Erythroblast (primary cell): ENCODE measurements at regions not wholly inside any gene's neighbourhood (a gene's known extent, or its start where the extent isn't known, plus 50 kb on each side); places are given as distances from the start of the nearest gene placed in this dataset.
"Not testable (repeated sequence)": the region's sequence is repeated elsewhere in the genome, so short reads cannot be mapped to it uniquely, and the experiment has no call there.

Experiments
- DNase-seq, 2 experiments: peaks; one replicate each; lab custom pipeline; 2025; lab: John Stamatoyannopoulos, UW
- GATA1 ChIP-seq: IDR thresholded peaks from 2 replicates; pipeline ENCODE4 v1.6.1; 2011; ENCODE audit warnings: low read depth, mild to moderate bottlenecking, control low read depth, low read length, moderate library complexity
- POLR2A ChIP-seq: IDR thresholded peaks from 2 replicates; pipeline ENCODE4 v1.6.1; 2011; ENCODE audit warnings: mild to moderate bottlenecking, low read length

DNA sequence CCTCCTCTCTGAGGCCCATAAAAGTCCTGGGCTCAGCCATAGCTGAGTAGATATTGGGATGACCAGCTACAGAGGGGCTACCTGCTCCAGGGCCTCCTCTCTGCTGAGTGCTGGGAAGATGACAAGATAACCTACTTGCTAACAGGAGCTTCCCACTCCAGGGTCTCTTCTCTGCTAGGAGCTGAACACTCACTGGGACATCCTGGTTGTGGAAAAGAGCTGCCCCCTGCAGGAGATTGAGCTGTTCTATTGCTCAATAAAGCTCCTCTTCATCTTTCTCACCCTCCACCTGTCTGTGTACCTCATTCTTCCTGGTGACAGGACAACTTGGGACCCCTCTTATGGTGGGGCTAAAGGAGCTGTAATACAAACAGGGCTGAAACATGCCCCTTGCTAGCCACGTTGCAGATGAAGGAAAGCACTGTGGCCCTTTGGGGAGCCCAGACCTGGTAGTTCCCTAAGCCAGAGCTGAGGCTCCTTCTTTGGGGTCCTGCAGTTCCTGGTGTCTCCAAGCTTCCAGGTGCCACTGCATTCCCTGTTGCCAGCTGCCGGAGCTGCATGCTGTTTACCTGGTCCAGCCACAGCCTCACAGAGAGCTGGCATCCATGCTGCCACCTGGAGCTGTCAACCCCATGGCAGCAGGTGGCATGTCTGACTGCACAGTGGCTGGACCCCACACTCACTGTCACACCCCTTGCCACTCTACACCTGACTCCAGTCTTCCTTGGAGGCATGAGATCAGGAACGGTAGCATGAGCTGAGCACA is 598.5 kb upstream of the LMO3 start:
- no peak for TF ChIP-seq GATA1
- DNase-seq: no peak

DNA sequence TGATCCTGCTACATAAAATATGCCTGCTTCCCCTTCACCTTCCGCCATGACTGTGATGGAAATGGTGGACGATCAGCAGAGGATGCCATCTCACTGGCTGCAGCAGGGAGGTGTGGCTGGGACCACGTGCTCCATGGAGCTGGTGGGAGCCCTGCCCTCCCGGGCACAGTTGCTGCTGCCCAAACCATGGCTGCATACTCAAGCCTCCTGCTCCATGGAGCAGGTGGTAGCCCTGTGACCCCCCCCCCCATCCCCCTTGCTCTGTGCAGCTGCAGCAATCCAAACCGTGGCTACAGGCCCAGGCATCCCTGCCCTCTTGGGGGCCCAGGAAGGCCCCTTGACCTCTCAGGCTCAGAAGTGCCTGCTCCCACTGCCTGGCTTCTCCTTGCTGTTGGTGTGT is 597.5 kb upstream of the LMO3 start:
- no peak for TF ChIP-seq POLR2A
- TF ChIP-seq GATA1: no peak
- no peak for DNase-seq

- no peak for DNase-seq
- TF ChIP-seq GATA1: no peak
- TF ChIP-seq POLR2A: no peak
Observed at GRCh38 chr12:17197971-17198370, 592.0 kb upstream of the LMO3 start.

DNA sequence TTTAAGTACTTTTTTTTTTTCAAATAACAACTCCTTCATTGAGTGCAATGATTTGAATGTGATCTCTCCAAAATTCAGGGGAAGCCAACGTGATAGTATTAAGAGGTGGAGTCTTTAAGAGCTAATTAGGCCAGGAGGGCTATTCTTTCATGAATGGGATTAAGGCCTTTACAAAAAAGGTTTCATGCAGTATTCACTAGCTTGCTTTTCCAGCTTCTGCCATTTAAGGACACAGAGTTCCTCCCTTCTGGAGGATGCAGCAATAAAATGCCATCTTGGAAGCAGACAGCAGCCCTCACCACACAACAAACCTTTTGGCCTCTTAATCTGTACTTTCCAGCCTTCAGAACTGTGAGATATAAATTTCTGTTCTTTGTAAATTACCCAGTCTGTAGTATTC is 586.8 kb upstream of the LMO3 start:
- DNase-seq: no peak
- no peak for TF ChIP-seq POLR2A
- TF ChIP-seq GATA1: no peak

DNA sequence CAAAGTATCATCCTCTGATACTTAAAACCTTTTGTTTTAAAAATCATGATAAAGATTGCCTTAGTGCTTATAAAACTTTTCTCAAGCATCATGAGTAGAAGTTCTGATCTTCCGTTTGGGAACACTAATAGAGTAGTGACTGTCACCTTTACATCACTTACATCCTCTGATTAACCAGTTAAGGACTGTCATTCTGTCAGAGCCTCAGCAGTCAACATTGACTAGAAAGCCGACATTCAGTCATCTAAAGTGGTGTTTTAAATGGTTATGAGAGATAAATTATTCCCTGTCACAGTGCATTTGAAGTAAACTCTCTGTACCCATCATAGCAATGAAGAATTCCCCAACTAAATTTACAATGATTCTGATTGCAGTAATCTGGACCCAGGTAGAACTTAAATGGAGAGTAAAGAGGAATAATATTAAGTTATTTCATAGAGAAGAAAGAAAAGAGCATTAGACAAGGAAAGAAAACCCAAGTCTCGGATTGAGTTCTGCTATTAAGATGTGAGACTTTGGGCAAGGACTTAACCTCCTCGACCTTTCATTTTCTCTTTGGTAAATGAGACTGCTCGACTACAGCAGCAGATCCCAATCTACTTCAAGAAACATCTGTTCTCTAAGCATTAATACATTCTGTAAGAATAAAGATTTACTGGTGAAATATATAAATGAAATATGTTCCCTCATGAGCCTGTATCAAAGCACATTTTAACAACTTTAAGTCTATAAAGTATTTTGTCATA is 563.9 kb upstream of the LMO3 start:
- DNase-seq: no peak
- TF ChIP-seq POLR2A: no peak
- no peak for TF ChIP-seq GATA1

DNA sequence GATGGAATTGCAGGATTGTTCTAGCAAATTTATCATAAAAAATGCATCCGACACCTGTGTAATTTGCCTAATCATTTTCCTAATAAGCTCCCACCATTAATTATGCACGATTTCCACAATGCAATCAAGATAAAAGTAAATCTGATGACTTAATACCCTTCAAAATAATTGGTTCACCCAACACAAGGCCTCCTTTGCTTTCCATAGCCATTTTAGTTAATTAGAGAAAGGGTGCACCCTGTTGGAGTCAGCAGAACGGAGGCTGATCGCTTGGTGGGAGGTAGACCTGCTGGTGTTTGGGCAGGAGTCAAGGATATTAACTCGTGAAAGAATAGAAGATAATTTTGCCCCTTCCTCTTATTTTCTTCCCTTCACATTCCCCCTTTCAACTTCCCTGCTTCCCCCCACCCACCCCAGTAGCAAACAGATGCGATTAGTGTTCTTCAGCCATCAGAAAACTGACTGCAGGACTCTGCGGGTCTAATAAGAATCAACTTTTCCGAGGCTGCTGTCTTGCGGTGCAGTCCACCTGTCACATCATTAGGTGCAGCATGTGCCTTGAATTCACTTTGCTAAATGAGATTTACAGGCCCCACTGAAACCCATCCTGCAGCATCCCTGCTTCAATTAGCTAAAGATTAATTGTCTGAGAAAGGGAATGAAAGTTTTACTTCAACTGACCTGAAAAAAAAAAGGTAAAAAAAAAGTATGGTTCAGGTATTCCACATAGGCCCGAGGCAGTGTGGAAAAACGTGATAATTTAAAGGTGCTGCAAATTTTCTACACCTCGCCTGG is 553.7 kb upstream of the LMO3 start:
- TF ChIP-seq GATA1: no peak
- no peak for TF ChIP-seq POLR2A
- no peak for DNase-seq

DNA sequence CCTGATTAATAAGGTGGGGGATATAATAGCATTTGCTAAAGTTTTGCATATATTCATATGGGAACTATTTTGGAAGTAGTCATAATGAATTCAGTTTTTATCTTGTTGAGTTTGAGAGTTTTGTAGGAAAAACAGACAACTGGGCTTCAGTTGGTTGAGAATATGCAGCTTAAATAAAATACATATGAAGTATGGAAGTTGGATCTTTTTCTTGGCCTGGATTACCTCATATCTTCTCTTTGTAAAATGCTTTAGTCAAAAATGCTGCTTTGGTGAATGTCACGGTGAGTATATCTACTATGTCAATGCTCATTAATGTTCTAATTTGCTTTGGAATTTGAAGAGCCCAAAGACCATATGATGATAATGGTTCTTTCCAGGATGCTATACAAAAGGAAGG is 552.2 kb upstream of the LMO3 start:
- no peak for DNase-seq
- no peak for TF ChIP-seq POLR2A
- TF ChIP-seq GATA1: no peak

DNA sequence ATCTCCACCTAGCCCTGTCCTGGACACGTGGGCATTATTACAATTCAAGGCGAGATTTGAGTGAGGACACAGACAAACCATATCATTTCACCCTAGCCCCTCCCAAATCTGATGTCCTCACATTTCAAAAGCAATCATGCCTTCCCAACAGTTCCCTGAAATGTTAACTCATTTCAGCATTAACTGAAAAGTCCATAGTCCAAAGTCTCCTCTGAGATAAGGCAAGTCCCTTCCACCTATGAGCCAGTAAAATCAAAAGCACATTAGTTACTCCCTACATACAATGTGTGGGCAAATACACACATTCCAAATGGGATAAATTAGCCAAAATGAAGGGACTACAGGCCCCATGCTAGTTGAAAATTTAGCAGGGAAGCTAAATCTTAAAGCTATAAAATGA is 546.0 kb upstream of the LMO3 start:
- DNase-seq: no peak
- TF ChIP-seq POLR2A (no peak), GATA1 (no peak)

DNA sequence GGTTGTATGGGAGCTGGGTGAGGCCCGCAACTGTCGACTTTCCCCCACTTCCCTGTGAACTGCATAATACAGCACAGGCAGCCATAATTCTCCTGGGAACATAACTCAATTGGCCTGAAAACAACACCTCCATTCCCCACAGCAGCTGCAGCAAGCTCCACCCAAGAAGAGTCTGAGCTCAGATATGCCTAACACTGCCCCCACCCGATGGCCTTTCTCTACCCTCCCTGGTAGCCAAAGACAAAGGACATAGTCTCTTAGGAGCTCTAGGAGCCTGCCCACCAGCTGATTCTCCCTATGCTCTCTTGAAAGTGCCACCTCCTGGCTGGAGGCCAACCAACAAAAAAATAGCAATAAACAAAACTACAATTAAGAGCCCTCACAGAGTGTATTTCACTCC is 542.7 kb upstream of the LMO3 start:
- no peak for DNase-seq
- TF ChIP-seq POLR2A: no peak
- TF ChIP-seq GATA1: no peak

- DNase-seq: no peak
- TF ChIP-seq GATA1 (no peak), POLR2A (no peak)
Observed at GRCh38 chr12:17142856-17143255, 536.9 kb upstream of the LMO3 start.

- TF ChIP-seq GATA1 (no peak), POLR2A (no peak)
- no peak for DNase-seq
Observed at GRCh38 chr12:17139931-17140330, 534.0 kb upstream of the LMO3 start.

GRCh38 chr12:17137396-17137795 is 531.4 kb upstream of the LMO3 start:
- TF ChIP-seq POLR2A: no peak
- TF ChIP-seq GATA1: no peak
- no peak for DNase-seq

DNA sequence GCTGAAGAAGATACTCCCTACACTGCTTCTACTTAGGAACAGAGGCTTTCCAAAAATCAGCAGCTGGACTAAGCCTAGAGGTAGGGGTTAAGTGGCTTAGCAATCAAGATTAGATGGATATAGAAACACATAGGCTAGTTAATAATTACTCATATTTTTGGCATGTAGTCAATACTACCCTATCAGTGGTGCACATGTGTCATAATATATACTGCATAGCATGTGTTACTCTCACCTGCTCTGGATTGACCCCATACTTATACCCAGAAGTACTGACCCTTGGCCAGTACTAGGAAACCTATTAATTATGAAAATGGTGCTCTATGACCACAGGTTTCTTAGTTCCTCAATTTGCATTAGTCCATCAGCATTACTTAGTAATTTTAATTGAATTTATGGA is 528.4 kb upstream of the LMO3 start:
- no peak for TF ChIP-seq GATA1
- no peak for TF ChIP-seq POLR2A
- DNase-seq: no peak

DNA sequence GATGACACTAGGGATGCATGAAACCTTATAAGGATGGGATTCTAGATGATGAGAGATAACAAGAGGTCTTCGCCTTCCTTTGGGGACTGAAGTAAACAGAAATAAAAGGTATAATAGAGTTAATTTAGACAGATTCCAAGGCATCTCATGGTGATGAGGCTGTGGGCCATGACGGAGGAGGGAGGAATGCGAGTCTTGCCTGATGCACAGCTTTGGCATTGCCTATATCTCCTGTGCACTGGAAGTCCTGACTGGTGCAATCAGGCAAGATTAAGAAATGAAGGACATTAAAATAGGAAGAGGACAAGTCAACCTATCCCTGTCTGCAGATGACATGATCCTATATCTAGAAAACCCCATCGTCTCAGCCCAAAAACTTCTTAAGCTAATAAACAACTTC is 526.4 kb upstream of the LMO3 start:
- TF ChIP-seq POLR2A (no peak), GATA1 (no peak)
- no peak for DNase-seq

DNA sequence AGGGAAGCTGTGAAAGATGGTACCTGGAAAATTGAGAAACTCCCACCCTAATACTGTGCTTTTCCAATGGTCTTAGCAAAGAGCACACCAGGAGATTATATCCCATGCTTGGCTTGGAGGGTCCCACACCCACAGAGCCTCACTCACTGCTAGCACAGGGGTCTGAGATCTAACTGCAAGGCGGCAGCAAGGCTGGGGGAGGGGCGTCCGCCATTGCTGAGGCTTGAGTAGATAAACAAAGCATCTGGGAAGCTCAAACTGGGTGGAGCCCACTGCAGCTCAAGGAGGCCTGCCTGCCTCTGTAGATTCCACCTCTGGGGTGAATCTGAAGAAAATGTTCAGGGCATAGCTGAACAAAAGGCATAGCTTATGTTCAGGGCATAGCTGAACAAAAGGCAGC is 510.6 kb upstream of the LMO3 start:
- DNase-seq: not testable (repeated sequence)
